ENCODE measurements at regions not wholly inside any gene's neighbourhood (a gene's known extent, or its start where the extent isn't known, plus 50 kb on each side); places are given as distances from the start of the nearest gene placed in this dataset.
A peak's percentile ranks its signal among the peaks of the same experiment; 100 is the strongest.
"Not testable (repeated sequence)": the region's sequence is repeated elsewhere in the genome, so short reads cannot be mapped to it uniquely, and the experiment has no call there.

GRCh38 chr2:215722986-215723630 lies 287.2 kb upstream of the FN1 start:
- no peak for DNase-seq
- no peaks in the 10 kb centered on the region for H3K27me3 Mint-ChIP-seq (ENCODE audit: low read depth, poor library complexity)

GRCh38 chr2:215722125-215722524 lies 286.3 kb upstream of the FN1 start:
- no peaks in the 10 kb centered on the region for H3K36me3 Mint-ChIP-seq (ENCODE audit: low read depth)
- H3K4me3 Mint-ChIP-seq: no peak overlapping the region
- H3K4me1 Mint-ChIP-seq: peaks cover 24% of the 10 kb centered on the region
- TF ChIP-seq CTCF (IDR thresholded peaks at IDR 0.05): no peak
- no peaks in the 10 kb centered on the region for H3K27me3 Mint-ChIP-seq (ENCODE audit: low read depth, poor library complexity)
- H3K27ac Mint-ChIP-seq: peak overlapping the region; percentile 8
- DNase-seq: no peak
- H3K9me3 Mint-ChIP-seq: no peaks in the 10 kb centered on the region

More at GRCh38 chr2:215722986-215723630, 287.2 kb upstream of the FN1 start:
- Mint-ChIP-seq H3K36me3 (ENCODE audit: low read depth) (no peaks in the 10 kb centered on the region), H3K27ac (no peak overlapping the region), H3K4me3 (no peak overlapping the region), H3K9me3 (no peaks in the 10 kb centered on the region), H3K4me1 (peaks cover 18% of the 10 kb centered on the region)
- TF ChIP-seq CTCF (IDR thresholded peaks at IDR 0.05): no peak

- not testable (repeated sequence) for H3K27ac Mint-ChIP-seq
- H3K4me1 Mint-ChIP-seq: peaks cover 24% of the 10 kb centered on the region
These were observed 285.6 kb upstream of the FN1 start for GRCh38 chr2:215721515-215721914.

GRCh38 chr2:215718890-215719289 lies 283.0 kb upstream of the FN1 start:
- no peaks in the 10 kb centered on the region for H3K36me3 Mint-ChIP-seq (ENCODE audit: low read depth)
- no peak for DNase-seq
- no peak for TF ChIP-seq CTCF (IDR thresholded peaks at IDR 0.05)
- no peak overlapping the region for H3K4me3 Mint-ChIP-seq
- peaks cover 24% of the 10 kb centered on the region for H3K4me1 Mint-ChIP-seq
- H3K27me3 Mint-ChIP-seq (ENCODE audit: low read depth, poor library complexity): peaks cover 3% of the 10 kb centered on the region
- H3K27ac Mint-ChIP-seq: no peak overlapping the region
- no peaks in the 10 kb centered on the region for H3K9me3 Mint-ChIP-seq

More at GRCh38 chr2:215721515-215721914, 285.6 kb upstream of the FN1 start:
- not testable (repeated sequence) for H3K9me3 Mint-ChIP-seq; H3K4me3 Mint-ChIP-seq; DNase-seq; H3K27me3 Mint-ChIP-seq (ENCODE audit: low read depth, poor library complexity); H3K36me3 Mint-ChIP-seq (ENCODE audit: low read depth)

GRCh38 chr2:215718436-215718835 lies 282.6 kb upstream of the FN1 start:
- Mint-ChIP-seq H3K9me3 (no peaks in the 10 kb centered on the region), H3K36me3 (ENCODE audit: low read depth) (no peaks in the 10 kb centered on the region), H3K4me3 (no peak overlapping the region), H3K27ac (no peak overlapping the region), H3K4me1 (peaks cover 24% of the 10 kb centered on the region), H3K27me3 (ENCODE audit: low read depth, poor library complexity) (peaks cover 3% of the 10 kb centered on the region)
- no peak for TF ChIP-seq CTCF (IDR thresholded peaks at IDR 0.05)
- no peak for DNase-seq

GRCh38 chr2:215717501-215718381 lies 281.9 kb upstream of the FN1 start:
- Mint-ChIP-seq H3K4me1 (peaks cover 29% of the 10 kb centered on the region), H3K4me3 (no peak overlapping the region), H3K27me3 (ENCODE audit: low read depth, poor library complexity) (peaks cover 3% of the 10 kb centered on the region), H3K9me3 (no peaks in the 10 kb centered on the region), H3K36me3 (ENCODE audit: low read depth) (no peaks in the 10 kb centered on the region), H3K27ac (peak overlapping the region; percentile 27)
- no peak for DNase-seq
- TF ChIP-seq CTCF (IDR thresholded peaks at IDR 0.05): no peak

Data from nephron progenitor cell (in vitro differentiated cells).